ENCODE measurements at regions not wholly inside any gene's neighbourhood (a gene's known extent, or its start where the extent isn't known, plus 50 kb on each side); places are given as distances from the start of the nearest gene placed in this dataset.

GRCh38 chr2:236689981-236690380 lies 120.4 kb downstream of the ACKR3 start:
- no peak for DNase-seq (ENCODE audit: low read depth, low spot score)

- no peak for DNase-seq (ENCODE audit: low read depth, low spot score)
These were observed 121.1 kb downstream of the ACKR3 start for GRCh38 chr2:236690726-236691125.

GRCh38 chr2:236691799-236692167 lies 122.2 kb downstream of the ACKR3 start:
- no peak for DNase-seq (ENCODE audit: low read depth, low spot score)

- no peak for DNase-seq (ENCODE audit: low read depth, low spot score)
These were observed 123.3 kb downstream of the ACKR3 start for GRCh38 chr2:236692937-236693336.

- no peak for DNase-seq (ENCODE audit: low read depth, low spot score)
These were observed 123.9 kb downstream of the ACKR3 start for GRCh38 chr2:236693531-236693930.

- no peak for DNase-seq (ENCODE audit: low read depth, low spot score)
These were observed 124.7 kb downstream of the ACKR3 start for GRCh38 chr2:236694146-236694888.

GRCh38 chr2:236696834-236697233 lies 127.2 kb downstream of the ACKR3 start:
- no peak for DNase-seq (ENCODE audit: low read depth, low spot score)

GRCh38 chr2:236698016-236698627 lies 128.5 kb downstream of the ACKR3 start:
- DNase-seq (ENCODE audit: low read depth, low spot score): no peak

- DNase-seq (ENCODE audit: low read depth, low spot score): no peak
These were observed 131.1 kb downstream of the ACKR3 start for GRCh38 chr2:236700703-236701102.

- no peak for DNase-seq (ENCODE audit: low read depth, low spot score)
These were observed 133.2 kb downstream of the ACKR3 start for GRCh38 chr2:236702657-236703372.

GRCh38 chr2:236703373-236703709 lies 133.7 kb downstream of the ACKR3 start:
- no peak for DNase-seq (ENCODE audit: low read depth, low spot score)

GRCh38 chr2:236703906-236704305 lies 134.3 kb downstream of the ACKR3 start:
- DNase-seq (ENCODE audit: low read depth, low spot score): no peak

GRCh38 chr2:236704887-236705286 lies 135.3 kb downstream of the ACKR3 start:
- DNase-seq (ENCODE audit: low read depth, low spot score): no peak

GRCh38 chr2:236705295-236706105 lies 135.9 kb downstream of the ACKR3 start:
- no peak for DNase-seq (ENCODE audit: low read depth, low spot score)

- no peak for DNase-seq (ENCODE audit: low read depth, low spot score)
These were observed 136.7 kb downstream of the ACKR3 start for GRCh38 chr2:236706288-236706687.

GRCh38 chr2:236706803-236707202 lies 137.2 kb downstream of the ACKR3 start:
- DNase-seq (ENCODE audit: low read depth, low spot score): no peak

GRCh38 chr2:236711440-236711839 lies 141.8 kb downstream of the ACKR3 start:
- no peak for DNase-seq (ENCODE audit: low read depth, low spot score)

- DNase-seq (ENCODE audit: low read depth, low spot score): peak; percentile 62
These were observed 142.7 kb downstream of the ACKR3 start for GRCh38 chr2:236712304-236712703.

GRCh38 chr2:236712961-236713673 lies 143.5 kb downstream of the ACKR3 start:
- DNase-seq (ENCODE audit: low read depth, low spot score): peak; percentile 41

- DNase-seq (ENCODE audit: low read depth, low spot score): peak; percentile 83
These were observed 144.5 kb downstream of the ACKR3 start for GRCh38 chr2:236714080-236714479.

GRCh38 chr2:236715077-236715476 lies 145.5 kb downstream of the ACKR3 start:
- DNase-seq (ENCODE audit: low read depth, low spot score): peak; percentile 78
